ENCODE measurements at regions not wholly inside any gene's neighbourhood (a gene's known extent, or its start where the extent isn't known, plus 50 kb on each side); places are given as distances from the start of the nearest gene placed in this dataset.

DNA sequence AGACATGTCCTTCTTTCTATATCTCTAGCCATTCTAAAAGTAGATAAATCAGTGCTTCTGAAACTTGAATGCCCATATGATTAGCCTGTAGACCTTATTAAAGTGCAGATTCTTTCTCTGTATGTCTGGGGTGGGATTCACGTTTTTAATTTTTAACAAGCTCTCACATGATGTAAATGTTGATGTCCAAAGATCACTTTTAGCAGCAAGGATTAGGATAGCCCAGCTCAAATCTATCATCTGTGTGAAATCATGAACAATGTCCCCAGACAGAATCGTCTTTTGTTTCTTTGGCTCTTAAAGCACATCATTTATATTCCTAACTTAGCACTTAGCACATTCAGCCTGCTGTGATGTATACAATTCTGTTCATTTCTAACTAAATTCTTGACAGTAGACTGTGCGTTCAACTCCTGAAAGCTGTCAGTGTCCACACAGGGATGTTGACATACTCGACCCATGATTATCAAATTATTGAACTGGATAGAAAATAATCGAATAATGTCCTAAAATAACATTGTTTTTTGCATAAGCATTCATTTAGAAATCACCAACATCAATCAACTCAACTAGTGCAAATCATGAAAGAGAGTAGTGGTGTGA, 102.1 kb upstream of the MLIP start:
- TF ChIP-seq, protein P1, sequence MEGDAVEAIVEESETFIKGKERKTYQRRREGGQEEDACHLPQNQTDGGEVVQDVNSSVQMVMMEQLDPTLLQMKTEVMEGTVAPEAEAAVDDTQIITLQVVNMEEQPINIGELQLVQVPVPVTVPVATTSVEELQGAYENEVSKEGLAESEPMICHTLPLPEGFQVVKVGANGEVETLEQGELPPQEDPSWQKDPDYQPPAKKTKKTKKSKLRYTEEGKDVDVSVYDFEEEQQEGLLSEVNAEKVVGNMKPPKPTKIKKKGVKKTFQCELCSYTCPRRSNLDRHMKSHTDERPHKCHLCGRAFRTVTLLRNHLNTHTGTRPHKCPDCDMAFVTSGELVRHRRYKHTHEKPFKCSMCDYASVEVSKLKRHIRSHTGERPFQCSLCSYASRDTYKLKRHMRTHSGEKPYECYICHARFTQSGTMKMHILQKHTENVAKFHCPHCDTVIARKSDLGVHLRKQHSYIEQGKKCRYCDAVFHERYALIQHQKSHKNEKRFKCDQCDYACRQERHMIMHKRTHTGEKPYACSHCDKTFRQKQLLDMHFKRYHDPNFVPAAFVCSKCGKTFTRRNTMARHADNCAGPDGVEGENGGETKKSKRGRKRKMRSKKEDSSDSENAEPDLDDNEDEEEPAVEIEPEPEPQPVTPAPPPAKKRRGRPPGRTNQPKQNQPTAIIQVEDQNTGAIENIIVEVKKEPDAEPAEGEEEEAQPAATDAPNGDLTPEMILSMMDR (IDR thresholded peaks at IDR 0.05; ENCODE audit: insufficient read depth, low read depth, low read length), result no peak
- TF ChIP-seq EZH2 (IDR thresholded peaks at IDR 0.05; ENCODE audit: insufficient read depth, low read length), result no peak

Measured in astrocyte (in vitro differentiated cells and primary cell).